BJ (cell line): ENCODE measurements at regions not wholly inside any gene's neighbourhood (a gene's known extent, or its start where the extent isn't known, plus 50 kb on each side); places are given as distances from the start of the nearest gene placed in this dataset.

Source experiments
- CTCF ChIA-PET: fragments of 350-600 bp; formaldehyde crosslinking; extraction: SDS; loops from one replicate; lab custom pipeline; 2021; ENCODE audit warnings: antibody characterized with exemption, inconsistent platforms; lab: Yijun Ruan, JAX
- POLR2A ChIA-PET: fragments of 300-600 bp; sonication (Branson Sonifier 250); formaldehyde crosslinking; extraction: SDS; loops from one replicate; lab custom pipeline; 2021; ENCODE audit warnings: antibody characterized with exemption; lab: Charles Lee
- DNase-seq: peaks from one replicate; pipeline ENCODE4 v3.0.0-alpha.2; 2011; ENCODE audit warnings: low read depth
- H3K27me3 ChIP-seq: 2 replicates; pipeline ENCODE4 v1.6.0; 2011; ENCODE audit warnings: low read length; ENCODE audit not compliant: control insufficient read depth, insufficient read depth
- H3K36me3 ChIP-seq: 2 replicates; pipeline ENCODE4 v1.5.1; 2011; ENCODE audit warnings: low read length; ENCODE audit not compliant: control insufficient read depth, insufficient read depth
- H3K4me3 ChIP-seq: 2 replicates; pipeline ENCODE4 v1.5.1; 2011; ENCODE audit warnings: low read depth, mild to moderate bottlenecking, control low read depth, low read length
- CTCF ChIP-seq: IDR thresholded peaks from 2 replicates; pipeline ENCODE4 v1.5.1; 2011; ENCODE audit warnings: low read depth, mild to moderate bottlenecking, control low read depth, inconsistent platforms, low read length, moderate library complexity; ENCODE audit not compliant: insufficient read depth

- H3K4me3 ChIP-seq = no peak overlapping the region
- H3K36me3 ChIP-seq = no peaks in the 10 kb centered on the region
- CTCF ChIA-PET = interaction anchor here (1.1 kb wide), 1 partner anchor 129 kb away, joined by 4 read pairs; no protein-coding TSS in a partner anchor
- TF ChIP-seq CTCF = no peak
- no peaks in the 10 kb centered on the region for H3K27me3 ChIP-seq
- POLR2A ChIA-PET = no interaction called here
- no peak for DNase-seq
These were observed 109.0 kb upstream of the ACSL4 start for GRCh38 chrX:109841869-109842579.

DNA sequence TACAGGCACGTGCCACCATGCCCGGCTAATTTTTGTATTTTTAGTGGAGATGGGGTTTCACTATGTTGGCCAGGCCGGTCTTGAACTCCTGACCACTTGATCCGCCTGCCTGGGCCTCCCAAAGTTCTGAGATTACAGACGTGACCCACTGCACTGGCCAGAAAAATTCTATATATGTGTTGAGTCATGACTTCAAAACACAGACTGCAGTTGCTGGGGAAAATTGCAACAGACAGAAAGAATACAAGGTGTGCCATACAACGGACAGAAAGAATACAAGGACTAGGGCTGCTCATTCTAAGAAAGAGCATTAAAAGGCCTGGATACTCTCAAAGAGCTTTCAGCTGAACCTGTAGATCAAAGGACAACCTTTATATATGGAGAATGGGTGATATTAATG, 109.6 kb upstream of the ACSL4 start:
- CTCF ChIA-PET = interaction anchor here (1.1 kb wide), 1 partner anchor 130 kb away, joined by 4 read pairs; no protein-coding TSS in a partner anchor
- no peak overlapping the region for H3K4me3 ChIP-seq

DNA sequence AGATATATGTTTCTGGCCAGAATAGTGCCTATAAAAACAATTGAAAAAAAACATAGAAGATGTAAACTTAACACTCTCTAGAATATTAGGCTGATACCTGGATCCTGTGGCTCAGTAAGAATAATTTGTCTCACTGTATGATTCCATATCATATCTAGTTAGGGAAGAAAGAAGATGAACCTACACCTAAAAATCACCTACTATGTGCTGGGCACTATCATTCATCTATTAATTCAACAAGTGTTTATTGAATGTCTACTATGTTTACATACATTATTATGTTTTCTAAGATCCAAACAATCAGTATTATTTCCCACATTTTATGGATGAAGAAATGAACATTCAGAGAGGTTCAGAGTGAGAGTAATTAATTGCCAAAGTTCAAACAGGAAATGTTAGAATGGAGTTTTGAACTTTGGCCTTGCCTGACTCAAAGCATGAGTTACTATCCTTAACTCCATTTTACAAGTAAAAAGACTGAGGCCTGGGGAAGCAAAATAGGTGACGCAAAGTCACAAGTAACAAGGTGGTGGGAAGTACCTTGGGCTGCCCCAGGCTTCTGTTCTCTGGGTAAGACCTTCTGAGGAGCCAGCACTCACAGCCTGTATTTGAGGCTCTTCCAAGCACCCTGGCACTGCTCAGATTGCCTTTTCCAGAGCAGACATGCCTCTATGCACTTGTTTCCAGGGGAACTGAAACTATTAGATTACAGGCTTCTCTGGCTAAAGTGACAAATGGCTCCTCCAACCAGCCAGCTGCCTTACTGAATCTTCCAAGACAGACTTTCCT, 111.1 kb upstream of the ACSL4 start:
- DNase-seq = no peak
- POLR2A ChIA-PET = no interaction called here
- TF ChIP-seq CTCF = no peak
- Histone ChIP-seq H3K4me3 (no peak overlapping the region), H3K27me3 (no peaks in the 10 kb centered on the region), H3K36me3 (no peaks in the 10 kb centered on the region)
- CTCF ChIA-PET = no interaction called here

More for the DNA sequence above, 109.6 kb upstream of the ACSL4 start:
- Histone ChIP-seq H3K36me3 (no peaks in the 10 kb centered on the region), H3K27me3 (no peaks in the 10 kb centered on the region)
- POLR2A ChIA-PET = no interaction called here
- TF ChIP-seq CTCF = no peak
- no peak for DNase-seq

- no peaks in the 10 kb centered on the region for H3K36me3 ChIP-seq
- H3K4me3 ChIP-seq = no peak overlapping the region
- no peaks in the 10 kb centered on the region for H3K27me3 ChIP-seq
- no peak for TF ChIP-seq CTCF
- no peak for DNase-seq
- ChIA-PET CTCF (no interaction called here), POLR2A (no interaction called here)
These were observed 111.9 kb upstream of the ACSL4 start for GRCh38 chrX:109844986-109845385.

- H3K36me3 ChIP-seq = no peaks in the 10 kb centered on the region
- no peak overlapping the region for H3K4me3 ChIP-seq
- ChIA-PET CTCF (interaction anchor here (0.7 kb wide), 1 partner anchor 14 kb away, joined by 3 read pairs; no protein-coding TSS in a partner anchor), POLR2A (no interaction called here)
- no peak for DNase-seq
- TF ChIP-seq CTCF = no peak
- H3K27me3 ChIP-seq = no peaks in the 10 kb centered on the region
These were observed 112.9 kb upstream of the ACSL4 start for GRCh38 chrX:109845996-109846395.
